ENCODE measurements at regions not wholly inside any gene's neighbourhood (a gene's known extent, or its start where the extent isn't known, plus 50 kb on each side); places are given as distances from the start of the nearest gene placed in this dataset.

DNA sequence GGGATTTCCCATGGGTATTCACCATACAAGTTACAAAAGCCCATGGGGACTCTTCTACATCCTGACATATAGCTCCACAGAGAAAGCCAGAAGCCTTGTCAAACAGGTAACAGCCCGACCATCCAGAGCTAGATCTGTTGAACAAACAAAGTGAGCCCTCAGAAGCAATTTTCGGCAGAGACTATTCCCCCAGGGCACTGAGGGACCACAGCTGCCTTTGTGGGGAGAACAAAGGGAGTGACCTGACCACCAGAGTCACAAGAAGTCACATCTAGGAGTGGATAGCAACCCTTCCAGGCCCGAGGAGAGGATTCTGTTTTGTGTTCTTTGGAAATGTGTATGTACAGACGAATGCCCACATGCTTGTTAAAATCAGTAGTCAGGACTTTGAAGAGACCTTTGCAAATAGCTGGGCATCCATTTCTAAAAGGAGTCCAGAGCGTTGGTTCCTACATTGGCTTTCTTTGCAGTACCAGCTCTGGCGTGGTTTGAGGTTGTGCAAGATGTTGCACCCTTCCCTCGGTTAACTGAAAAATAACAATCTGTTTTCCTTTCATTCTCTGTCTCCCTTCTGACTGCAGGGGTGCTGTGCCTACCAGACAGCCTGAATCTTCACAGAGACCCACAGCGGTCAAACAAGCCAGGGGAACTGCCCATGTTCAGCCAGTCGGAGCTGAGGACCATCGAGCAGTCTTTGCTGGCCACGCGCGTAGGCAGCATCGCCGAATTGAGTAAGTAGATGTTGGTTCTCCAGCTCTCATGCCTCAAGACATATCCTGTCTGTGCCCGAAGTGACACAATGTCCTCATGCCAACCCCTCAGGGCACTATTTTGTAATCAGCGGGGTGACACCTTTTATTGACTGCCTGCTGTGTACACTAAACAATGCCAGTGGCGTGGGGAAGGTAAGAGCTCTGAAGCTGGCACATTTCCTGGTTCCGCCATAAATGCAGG lies 165.4 kb upstream of the PWP1 start:
- no peak for ATAC-seq
- intact Hi-C loops (cut with DNase I, micrococcal nuclease), result no loop called here
- no peak for DNase-seq

DNA sequence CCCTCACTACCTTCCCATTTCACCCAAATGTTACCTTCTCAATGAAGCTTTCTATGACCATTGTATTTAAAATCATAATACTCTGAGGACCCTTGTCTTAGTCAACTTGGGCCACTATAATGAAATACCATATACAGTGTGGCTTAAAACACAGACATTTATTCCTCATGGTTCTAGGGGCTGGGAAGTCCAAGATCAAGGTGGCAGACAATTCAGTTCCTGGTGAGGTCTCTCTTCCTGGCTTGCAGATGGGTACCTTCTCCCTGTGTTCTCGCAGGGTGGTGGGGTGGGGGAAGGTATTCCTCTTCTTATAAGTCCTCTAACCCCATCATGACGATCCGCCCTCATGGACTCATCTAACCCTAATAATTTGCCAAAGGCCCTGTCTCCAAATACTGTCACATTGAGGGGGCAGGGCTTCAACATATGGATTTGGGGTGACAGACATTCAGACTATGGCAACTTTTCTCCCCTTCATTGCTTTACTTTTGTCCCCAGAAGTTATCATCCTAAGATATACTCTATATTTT lies 163.7 kb upstream of the PWP1 start:
- intact Hi-C loops (cut with DNase I, micrococcal nuclease), result no loop called here
- ATAC-seq, result no peak

DNA sequence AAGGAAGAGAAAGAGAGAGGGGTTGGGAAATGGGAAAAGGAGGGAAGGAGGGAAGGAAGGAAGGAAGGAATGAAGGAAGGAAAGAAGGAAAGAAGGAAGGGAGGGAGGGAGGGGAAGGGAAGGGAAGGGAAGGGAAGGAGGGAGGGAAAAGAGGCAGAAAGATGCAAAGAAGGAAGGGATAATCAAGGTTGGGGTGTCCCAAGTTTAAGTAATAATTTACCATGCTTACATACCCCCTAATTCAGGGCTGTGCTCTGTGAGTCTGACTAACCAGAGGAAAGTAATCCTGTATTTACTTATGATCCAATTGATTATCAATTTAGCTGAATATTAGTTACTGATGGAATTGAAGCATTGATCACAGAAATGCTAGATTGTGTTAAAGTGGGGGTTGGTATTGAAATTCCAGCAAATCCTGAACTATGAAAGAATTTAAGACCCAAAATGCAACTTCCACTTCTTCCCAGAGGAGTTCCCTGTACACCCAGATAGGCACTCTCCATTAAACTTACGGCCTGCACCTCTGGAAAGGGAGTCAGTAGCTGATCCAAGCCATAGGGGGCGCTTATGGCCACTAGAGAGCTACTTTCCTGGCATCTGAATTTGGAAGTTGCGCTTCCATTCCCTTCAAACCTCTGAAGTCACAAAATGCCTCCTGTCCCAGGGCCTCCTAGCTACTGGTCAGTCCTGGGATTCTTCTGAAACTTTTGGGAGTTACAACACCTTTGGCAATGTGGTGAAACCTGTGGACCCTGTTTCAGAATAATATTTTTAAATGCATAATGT lies 162.7 kb upstream of the PWP1 start:
- DNase-seq (no peak), ATAC-seq (no peak)
- intact Hi-C loops (cut with DNase I, micrococcal nuclease), result no loop called here

More for the DNA sequence above, 163.7 kb upstream of the PWP1 start:
- no peak for DNase-seq

DNA sequence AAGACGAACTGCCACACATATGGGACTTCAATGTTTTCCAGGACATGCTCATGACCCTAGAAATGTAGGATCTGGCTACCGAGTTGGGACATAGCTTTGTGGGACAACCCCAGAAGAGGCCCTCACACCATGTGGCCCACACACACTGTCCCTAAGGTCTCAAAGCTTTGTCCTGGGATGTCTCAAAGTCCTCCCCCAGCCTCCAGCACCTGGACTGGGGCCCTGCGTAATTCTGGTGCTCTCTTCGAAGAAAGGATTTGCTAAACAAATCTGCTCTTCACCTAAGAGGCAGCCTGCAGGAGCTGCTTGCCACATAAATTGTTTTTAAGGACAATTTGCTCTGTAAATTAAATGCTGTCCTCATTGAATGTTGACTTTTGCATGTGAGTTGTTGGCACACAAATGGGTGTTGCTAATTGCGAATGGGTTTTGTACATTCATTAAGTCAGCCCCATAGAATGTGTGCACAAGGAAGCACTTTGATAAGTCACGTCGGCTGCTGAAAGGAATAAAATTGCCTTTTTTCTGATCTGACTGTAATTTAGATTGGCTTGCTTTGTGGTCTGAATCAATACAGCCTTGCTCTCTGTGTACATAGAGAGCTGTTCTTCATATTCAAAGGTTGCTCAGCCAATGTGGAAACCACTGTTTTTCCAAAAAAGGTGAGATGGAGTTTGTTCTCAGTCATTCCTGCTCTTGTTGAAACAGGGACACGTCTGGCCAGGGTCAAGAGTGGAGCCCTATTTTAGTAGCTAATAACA lies 161.6 kb upstream of the PWP1 start:
- DNase-seq (no peak), ATAC-seq (no peak)
- intact Hi-C loops (cut with DNase I, micrococcal nuclease), result no loop called here

DNA sequence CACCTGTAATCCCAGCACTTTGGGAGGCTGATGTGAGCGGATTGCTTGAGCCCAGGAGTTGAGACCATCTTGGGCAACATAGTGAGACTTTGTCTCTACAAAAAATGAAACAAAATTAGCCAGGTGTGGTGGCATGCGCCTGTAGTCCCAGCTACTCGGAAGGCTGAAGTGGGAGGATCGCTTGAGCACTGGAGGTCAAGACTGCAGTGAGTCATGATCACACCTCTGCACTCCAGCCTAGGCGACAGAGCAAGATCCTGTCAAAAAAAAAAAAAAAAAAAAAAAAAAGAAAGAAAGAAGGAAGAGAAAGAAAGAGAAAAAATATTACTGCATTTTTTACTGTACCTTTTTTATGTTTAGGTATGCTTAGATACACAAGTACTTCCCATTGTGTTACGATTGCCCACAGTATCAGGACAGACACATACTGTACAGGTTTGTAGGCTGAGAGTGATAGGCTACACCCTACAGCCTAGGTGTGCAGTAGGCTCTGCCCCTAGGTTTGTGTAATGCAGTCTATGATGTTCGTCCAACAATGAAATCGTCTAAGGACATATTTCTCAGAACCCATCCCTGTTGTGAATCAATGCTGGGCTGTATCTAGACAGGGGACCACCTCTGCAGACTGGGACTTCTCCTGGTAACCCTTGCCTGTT lies 160.4 kb upstream of the PWP1 start:
- ATAC-seq, result no peak
- intact Hi-C loops (cut with DNase I, micrococcal nuclease), result no loop called here
- DNase-seq, result no peak

DNA sequence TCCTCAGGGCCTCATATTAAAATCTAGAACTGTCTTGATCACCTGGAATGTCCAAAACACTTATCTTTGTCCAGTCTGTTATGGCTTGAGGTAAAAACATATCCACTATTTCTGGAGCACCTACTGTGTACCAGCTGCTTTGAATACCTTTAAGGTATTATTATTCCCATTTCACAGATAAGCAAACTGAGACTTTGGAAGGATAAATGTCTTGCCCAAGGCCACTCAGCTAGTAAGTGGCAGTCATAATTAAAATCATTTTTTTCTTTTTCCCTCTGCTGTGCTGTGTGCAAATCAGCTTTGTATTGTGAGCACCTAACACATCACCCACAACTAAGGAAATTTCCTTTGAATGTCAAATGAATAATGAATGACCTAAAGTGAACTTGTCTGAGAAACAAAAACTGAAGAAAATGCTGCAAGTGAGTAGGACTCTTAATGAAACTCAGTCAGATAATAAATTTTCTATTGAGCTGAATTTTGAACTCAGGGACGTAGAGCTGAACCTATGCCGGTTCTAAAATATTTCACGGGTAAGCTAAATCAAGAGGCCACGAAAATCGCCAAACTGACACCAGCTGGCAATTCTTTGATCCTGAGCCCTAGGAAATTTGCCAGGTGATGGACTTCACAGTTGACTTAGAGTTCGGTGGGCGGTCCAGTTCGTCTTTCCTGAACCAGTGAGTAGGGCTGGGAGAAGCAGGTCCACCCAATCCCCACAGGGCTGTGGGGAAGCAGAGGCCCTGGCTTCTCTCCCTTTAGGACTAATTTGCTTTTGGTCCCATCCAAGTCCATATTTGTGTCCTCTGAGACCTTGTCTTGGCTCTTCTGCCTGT lies 159.7 kb upstream of the PWP1 start:
- intact Hi-C loops (cut with DNase I, micrococcal nuclease), result no loop called here
- no peak for ATAC-seq

DNA sequence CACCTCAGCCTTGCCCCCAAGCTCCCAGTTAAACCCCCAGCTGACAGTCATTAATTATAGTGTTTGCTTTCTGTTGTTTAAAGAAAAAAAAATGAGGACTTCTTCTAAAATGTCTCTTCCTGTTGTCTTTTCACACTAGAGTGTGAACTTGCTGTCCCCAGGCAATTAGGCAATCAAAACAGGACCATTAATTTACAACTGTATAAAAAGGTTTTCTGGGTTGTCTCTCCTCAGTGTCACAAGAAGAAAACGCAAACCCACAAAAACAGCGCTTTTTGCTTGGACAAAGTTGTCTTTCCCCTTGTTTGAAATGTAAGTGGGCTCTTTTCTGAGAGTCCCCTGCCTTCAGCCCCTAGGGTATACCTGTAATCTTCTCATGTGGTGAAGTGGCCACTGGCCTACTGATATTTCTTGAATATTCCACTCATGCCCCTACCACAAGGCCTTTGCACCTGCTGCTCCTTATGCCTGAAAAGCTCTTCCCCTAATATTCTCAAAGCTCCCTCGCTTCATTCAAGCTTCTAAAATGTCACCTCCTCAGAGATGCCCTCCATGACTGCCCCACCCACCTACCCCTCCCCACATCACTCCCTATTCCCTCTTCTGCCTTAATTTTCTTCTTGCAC lies 158.9 kb upstream of the PWP1 start:
- ATAC-seq, result no peak
- intact Hi-C loops (cut with DNase I, micrococcal nuclease), result no loop called here
- no peak for DNase-seq

More for the DNA sequence above, 159.7 kb upstream of the PWP1 start:
- no peak for DNase-seq

DNA sequence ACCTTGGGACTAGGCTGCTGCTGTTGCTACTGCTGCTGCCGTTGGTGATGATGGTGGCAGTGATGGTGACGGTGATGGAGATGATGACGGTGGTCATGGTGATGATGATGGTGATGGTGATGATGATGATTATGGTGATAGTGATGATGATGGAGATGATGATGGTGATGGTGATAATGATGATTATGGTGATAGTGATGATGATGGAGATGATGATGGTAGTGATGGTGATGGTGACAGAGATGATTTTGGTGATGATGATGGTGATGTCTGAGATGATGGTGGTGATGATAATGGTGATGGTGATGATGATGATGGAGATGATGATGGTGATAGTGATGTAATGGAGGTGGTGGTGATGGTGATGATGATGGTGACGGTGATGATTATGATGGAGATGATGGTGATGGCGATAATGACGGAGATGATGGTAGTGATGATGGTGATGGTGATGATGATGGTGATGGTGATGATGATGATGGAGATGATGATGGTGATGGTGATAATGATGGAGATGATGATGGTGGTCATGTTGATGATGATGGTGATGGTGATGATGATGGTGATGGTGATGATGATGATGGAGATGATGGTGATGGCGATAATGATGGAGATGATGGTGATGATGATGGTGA lies 156.8 kb upstream of the PWP1 start:
- intact Hi-C loops (cut with DNase I, micrococcal nuclease), result no loop called here
- DNase-seq (no peak), ATAC-seq (no peak)

DNA sequence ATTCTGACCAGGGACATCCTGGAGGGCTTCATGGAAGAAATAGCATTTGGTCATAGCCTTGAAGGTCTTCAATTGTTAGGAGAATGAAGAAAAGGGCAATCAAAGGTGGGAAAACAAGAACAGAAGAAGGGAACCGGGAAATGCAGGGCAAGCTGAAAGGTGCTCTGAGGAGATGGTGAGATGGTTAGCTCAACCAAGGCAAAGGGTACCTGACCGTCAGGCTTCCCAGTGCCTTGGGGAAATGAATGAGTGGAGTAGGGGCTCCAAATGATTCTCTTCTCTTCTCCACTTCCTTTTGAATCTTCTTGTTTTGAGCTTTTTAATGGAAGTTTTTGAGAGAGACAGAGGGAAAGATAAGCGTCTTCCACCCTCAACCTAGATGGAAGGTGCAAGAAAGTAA lies 155.6 kb upstream of the PWP1 start:
- DNase-seq (no peak), ATAC-seq (no peak)
- intact Hi-C loops (cut with DNase I, micrococcal nuclease), result no loop called here

DNA sequence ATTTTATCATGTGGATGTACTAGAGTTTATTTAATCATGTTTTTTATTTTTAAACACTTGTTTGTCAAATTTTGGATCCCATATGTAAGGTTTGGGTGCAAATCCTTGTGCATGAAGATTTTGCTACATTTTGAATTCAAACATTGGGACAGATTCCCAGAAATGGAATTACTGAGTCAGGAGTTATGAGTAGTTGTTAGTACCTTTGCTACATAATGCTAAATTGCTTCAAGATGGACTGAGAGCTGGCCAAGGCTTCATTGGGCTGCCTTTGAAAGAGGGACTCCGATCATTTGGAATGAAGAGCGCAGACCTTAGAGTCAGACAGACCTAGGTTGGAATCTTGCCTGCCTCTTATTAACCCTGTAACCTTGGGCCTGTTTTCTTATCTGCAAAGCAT lies 154.9 kb upstream of the PWP1 start:
- intact Hi-C loops (cut with DNase I, micrococcal nuclease), result no loop called here
- DNase-seq (no peak), ATAC-seq (no peak)

DNA sequence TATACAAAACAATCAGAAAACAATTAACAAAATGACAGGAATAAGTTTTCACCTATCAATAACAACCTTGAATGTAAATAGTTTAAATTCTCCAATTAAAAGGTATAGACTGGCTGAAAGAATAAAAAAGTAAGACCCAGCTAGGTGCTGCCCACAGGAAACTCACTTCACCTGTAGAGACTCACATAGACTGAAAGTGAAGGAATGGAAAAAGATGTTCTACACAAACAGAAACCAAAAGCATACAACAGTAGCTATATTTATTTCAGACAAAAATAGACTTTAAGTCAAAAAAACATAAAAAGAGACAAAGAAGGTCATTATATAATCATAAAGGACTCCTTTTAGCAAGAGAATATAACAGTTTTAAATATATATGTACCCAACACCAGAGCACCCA lies 152.4 kb upstream of the PWP1 start:
- DNase-seq (no peak), ATAC-seq (no peak)
- intact Hi-C loops (cut with DNase I, micrococcal nuclease), result no loop called here

DNA sequence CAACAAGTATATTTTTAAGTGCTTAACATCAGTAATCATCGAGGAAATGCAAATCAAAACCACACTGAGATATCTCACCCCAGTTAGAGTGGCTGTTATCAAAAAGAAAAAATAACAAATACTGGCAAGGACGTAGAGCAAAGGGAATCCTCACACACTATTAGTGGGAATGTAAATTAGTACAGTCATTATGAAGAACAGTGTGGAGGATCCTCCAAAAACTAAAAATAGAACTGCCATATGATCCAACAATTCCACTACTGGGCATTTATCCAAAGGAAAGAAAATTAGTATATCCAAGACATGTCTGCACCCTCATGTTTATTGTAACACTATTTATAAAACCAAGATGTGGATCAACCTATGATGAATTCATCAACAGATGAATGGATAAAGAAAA lies 149.0 kb upstream of the PWP1 start:
- intact Hi-C loops (cut with DNase I, micrococcal nuclease), result no loop called here
- no peak for ATAC-seq
- DNase-seq, result no peak

DNA sequence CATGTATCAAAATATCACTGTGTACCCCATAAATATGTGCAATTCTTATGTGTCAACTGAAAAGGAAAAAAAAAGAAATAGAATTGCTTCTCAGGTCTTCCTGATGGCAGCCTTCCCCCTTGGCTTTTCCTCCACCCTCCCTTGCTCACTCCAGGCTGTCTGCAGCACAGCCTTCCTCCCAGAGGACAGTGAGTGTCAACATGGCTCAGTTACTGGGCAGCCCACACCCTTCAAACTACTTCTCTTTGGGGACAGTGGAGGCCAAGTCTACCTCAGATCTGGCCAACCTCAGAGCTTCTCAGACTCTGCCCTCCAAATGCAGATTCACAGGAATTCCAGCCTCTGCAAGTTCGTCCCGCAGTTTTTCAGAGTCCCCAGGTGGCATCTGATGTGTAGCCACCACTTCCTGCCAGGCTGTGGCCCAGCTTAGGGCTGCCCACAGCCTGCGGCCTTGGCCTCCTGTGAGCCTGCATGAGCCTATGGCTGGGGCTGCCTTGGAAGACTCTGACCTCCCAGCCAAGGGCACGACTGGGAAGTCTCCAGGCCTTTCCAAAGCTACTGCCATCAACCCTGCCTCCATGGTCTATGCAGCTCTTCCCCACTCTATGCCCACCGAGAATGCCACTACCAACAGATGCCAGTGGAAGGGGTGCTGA lies 148.0 kb upstream of the PWP1 start:
- ATAC-seq, result no peak
- intact Hi-C loops (cut with DNase I, micrococcal nuclease), result no loop called here
- DNase-seq, result no peak

DNA sequence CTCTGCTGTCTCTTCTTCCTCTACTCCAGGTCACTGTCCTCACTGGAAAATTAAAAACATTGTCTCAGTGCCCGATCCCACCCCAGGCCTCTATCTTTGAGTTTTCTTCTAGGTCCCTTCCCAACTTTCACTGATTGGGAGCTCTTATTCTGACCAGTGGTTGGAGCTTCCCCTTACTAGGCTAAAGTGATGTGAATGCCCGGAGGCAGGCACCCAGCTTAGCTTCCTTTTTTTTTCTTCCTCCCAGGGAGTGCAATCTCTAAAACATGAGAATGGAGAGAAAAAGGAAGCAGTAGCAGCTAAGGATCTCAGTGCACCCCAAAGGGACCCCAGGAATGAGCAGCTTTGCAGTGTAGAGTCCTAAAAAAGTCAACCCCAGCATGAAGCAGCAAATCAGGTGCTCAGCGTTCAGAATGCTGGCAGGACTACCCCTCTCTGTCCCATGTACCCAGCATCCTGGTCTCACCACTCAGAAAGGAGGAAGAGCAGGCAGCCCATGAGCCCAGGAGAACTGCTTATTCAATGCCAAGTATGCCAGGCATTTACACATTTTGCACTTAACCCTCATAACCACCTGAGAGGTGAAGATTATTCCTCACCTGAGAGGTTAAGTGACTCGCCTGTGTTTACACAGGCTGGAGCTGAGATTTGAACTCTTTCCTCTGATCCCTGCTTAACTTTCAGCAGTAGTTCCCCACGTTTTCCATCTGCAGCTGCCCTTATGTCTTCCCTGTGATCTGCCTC lies 146.2 kb upstream of the PWP1 start:
- DNase-seq (no peak), ATAC-seq (no peak)
- intact Hi-C loops (cut with DNase I, micrococcal nuclease), result no loop called here

DNA sequence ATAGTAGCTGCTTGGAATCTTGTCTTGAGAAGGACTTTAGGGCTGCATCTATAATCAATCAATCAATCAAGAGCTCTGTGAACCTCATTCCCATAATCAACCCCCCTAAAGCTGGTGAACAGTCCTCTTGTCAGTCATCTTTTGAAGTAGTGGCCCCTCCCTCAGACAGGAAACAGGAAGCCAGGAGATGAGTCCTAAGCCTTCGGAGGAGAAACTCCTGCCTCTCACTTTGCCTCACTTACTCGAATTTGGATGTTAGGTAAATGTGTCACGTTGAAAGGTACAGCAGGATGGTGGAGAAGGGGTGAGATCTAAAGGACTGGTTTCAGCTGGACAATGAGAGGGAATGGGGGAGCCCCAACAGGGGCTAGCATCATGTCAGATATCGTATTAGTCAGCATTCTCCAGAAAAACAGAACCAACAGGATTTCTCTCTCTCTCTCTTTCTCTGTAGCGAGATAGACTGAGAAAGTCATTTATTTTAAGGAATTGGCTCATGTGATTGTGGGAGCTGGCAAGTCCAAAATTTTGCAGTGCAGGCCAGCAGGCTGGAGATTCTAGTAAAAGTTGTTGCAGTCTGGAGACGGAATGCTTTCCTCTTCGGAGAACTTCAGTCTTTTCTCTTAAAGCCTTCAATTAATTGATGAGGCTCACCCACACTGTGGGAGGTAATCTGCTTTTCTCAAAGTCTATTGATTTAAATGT lies 144.4 kb upstream of the PWP1 start:
- intact Hi-C loops (cut with DNase I, micrococcal nuclease), result no loop called here

More for the DNA sequence above, 144.4 kb upstream of the PWP1 start:
- DNase-seq, result no peak
- ATAC-seq, result no peak
